Liver (tissue), 8 donors: ENCODE measurements at regions not wholly inside any gene's neighbourhood (a gene's known extent, or its start where the extent isn't known, plus 50 kb on each side); places are given as distances from the start of the nearest gene placed in this dataset.

Source experiments
- DNase-seq: peaks from one replicate; pipeline ENCODE4 v3.0.0-alpha.2; 2017; ENCODE audit warnings: low spot score
- H3K27ac ChIP-seq, 2 donors: one replicate each; pipeline ENCODE4 v1.7.0; 2013; ENCODE audit warnings: inconsistent platforms in 2 of 2, low read length in 2 of 2, control low read depth in 1 of 2, low read depth in 1 of 2, mild to moderate bottlenecking in 1 of 2
- H3K27me3 ChIP-seq, 4 donors: one replicate each; pipeline versions ENCODE4 v1.6.1 to v1.7.0; 2013; ENCODE audit warnings: low read length in 3 of 4, inconsistent platforms in 1 of 4, mild to moderate bottlenecking in 1 of 4, moderate library complexity in 1 of 4; ENCODE audit not compliant: control insufficient read depth in 4 of 4, insufficient read depth in 4 of 4
- H3K36me3 ChIP-seq, 4 donors: one replicate each; pipeline versions ENCODE4 v1.6.1 to v1.7.0; 2013; ENCODE audit warnings: low read length in 3 of 4, mild to moderate bottlenecking in 3 of 4, low read depth in 1 of 4, moderate library complexity in 1 of 4; ENCODE audit not compliant: control insufficient read depth in 4 of 4, insufficient read depth in 3 of 4
- H3K4me1 ChIP-seq, 4 donors: one replicate each; pipeline versions ENCODE4 v1.6.1 to v1.7.0; 2013; ENCODE audit warnings: low read length in 3 of 4, mild to moderate bottlenecking in 3 of 4, moderate library complexity in 1 of 4; ENCODE audit not compliant: control insufficient read depth in 4 of 4, insufficient read depth in 4 of 4
- H3K4me3 ChIP-seq, 3 donors: one replicate each; pipeline versions ENCODE4 v1.6.1 to v1.7.0; 2013; ENCODE audit warnings: low read length in 3 of 3, control low read depth in 1 of 3, low read depth in 1 of 3, mild to moderate bottlenecking in 1 of 3
- H3K9ac ChIP-seq, 2 donors: one replicate each; pipeline ENCODE4 v1.7.0; 2013; ENCODE audit warnings: low read length in 2 of 2, mild to moderate bottlenecking in 2 of 2, moderate library complexity in 2 of 2, control low read depth in 1 of 2, low read depth in 1 of 2
- H3K9me3 ChIP-seq, 4 donors: one replicate each; pipeline versions ENCODE4 v1.6.1 to v1.7.0; 2013; ENCODE audit warnings: low read length in 3 of 4; ENCODE audit not compliant: control insufficient read depth in 4 of 4
- ATF3 ChIP-seq: IDR thresholded peaks from 2 replicates; pipeline ENCODE4 v1.6.1; 2016; ENCODE audit warnings: antibody characterized with exemption
- CTCF ChIP-seq: fragments of 150-350 bp; IDR thresholded peaks from 2 replicates; pipeline ENCODE4 v1.5.1; 2017; ENCODE audit warnings: improper control_type of control experiment, low read depth, low read length; ENCODE audit not compliant: missing input control
- EGR1 ChIP-seq, 2 donors: IDR thresholded peaks; 2 replicates each; pipeline ENCODE4 v1.6.1; 2016 to 2018; ENCODE audit warnings: antibody characterized with exemption in 2 of 2, low read depth in 2 of 2
- FOXA2 ChIP-seq: IDR thresholded peaks from 2 replicates; pipeline ENCODE4 v1.6.1; 2016; ENCODE audit warnings: antibody characterized with exemption
- HNF4A ChIP-seq, 2 donors: conservative IDR thresholded peaks; 2 replicates each; pipeline ENCODE4 v1.6.1; 2016; ENCODE audit warnings: antibody characterized with exemption in 2 of 2, mild to moderate bottlenecking in 2 of 2
- JUND ChIP-seq, 2 donors: IDR thresholded peaks; 2 replicates each; pipeline ENCODE4 v1.6.1; 2016; ENCODE audit warnings: antibody characterized with exemption in 2 of 2
- MAX ChIP-seq: IDR thresholded peaks from 2 replicates; pipeline ENCODE4 v1.6.1; 2016; ENCODE audit warnings: antibody characterized with exemption
- NR2F2 ChIP-seq: IDR thresholded peaks from 2 replicates; pipeline ENCODE4 v1.6.1; 2016; ENCODE audit warnings: antibody characterized with exemption
- RAD21 ChIP-seq, 2 donors: IDR thresholded peaks; 2 replicates each; pipeline ENCODE4 v1.6.1; 2016; ENCODE audit warnings: antibody characterized with exemption in 2 of 2, mild to moderate bottlenecking in 2 of 2
- REST ChIP-seq: IDR thresholded peaks from 2 replicates; pipeline ENCODE4 v1.6.1; 2016; ENCODE audit warnings: antibody characterized with exemption, mild to moderate bottlenecking
- RXRA ChIP-seq, 2 donors: IDR thresholded peaks; 2 replicates each; pipeline ENCODE4 v1.6.1; 2017 to 2018; ENCODE audit warnings: antibody characterized with exemption in 2 of 2, mild to moderate bottlenecking in 1 of 2
- YY1 ChIP-seq: IDR thresholded peaks from 2 replicates; pipeline ENCODE4 v1.6.1; 2016; ENCODE audit warnings: antibody characterized with exemption, mild to moderate bottlenecking
- ZBTB33 ChIP-seq: IDR thresholded peaks from 2 replicates; pipeline ENCODE4 v1.6.1; 2016; ENCODE audit warnings: antibody characterized with exemption
- WGBS: extraction: QIAGEN DNeasy Blood & Tissue Kit; methylation state at CpG from one replicate; pipeline ENCODE4 v1.1.7; 2013; 5-methylcytosine and 5-hydroxymethylcytosine counted together
- donor health status: healthy.
- donor health status: healthy.
- donor health status: healthy.
- donor health status: healthy.
- donor health status: healthy.

- Histone ChIP-seq H3K9ac (no peak overlapping the region), H3K27me3 (no peaks in the 10 kb centered on the region), H3K36me3 (no peaks in the 10 kb centered on the region), H3K27ac (no peak overlapping the region), H3K9me3 (no peaks in the 10 kb centered on the region), H3K4me3 (no peak overlapping the region), H3K4me1 (peaks cover 0 to 4% (median 0%) of the 10 kb centered on the region in 4 donors)
- TF ChIP-seq REST (no peak), JUND (IDR thresholded peaks at IDR 0.05) (no peak), ATF3 (no peak), NR2F2 (no peak), YY1 (no peak), HNF4A (conservative IDR thresholded peaks at IDR 0.05) (no peak), ZBTB33 (no peak), RAD21 (IDR thresholded peaks at IDR 0.05) (no peak), FOXA2 (no peak), MAX (no peak)
- no peak for DNase-seq
- WGBS, result 87% methylated on average over 4 of the region's 4 CpGs
Observed at GRCh38 chr1:101293461-101294051, 56.7 kb downstream of the S1PR1 start.

GRCh38 chr1:101295209-101295608, 58.4 kb downstream of the S1PR1 start:
- Histone ChIP-seq H3K27me3 (no peaks in the 10 kb centered on the region), H3K9ac (no peak overlapping the region), H3K36me3 (no peaks in the 10 kb centered on the region), H3K4me3 (no peak overlapping the region), H3K27ac (no peak overlapping the region), H3K4me1 (no peaks in the 10 kb centered on the region), H3K9me3 (no peaks in the 10 kb centered on the region)
- no peak for TF ChIP-seq JUND (IDR thresholded peaks at IDR 0.05)
- no peak for TF ChIP-seq NR2F2
- TF ChIP-seq ATF3, result no peak
- TF ChIP-seq RXRA (IDR thresholded peaks at IDR 0.05), result no peak
- TF ChIP-seq EGR1 (IDR thresholded peaks at IDR 0.05; ENCODE audit: low read depth in 2 of 2), result no peak
- no peak for TF ChIP-seq RAD21 (IDR thresholded peaks at IDR 0.05)
- no peak for TF ChIP-seq FOXA2
- TF ChIP-seq CTCF, result no peak
- DNase-seq, result no peak
- 71% methylated on average over 4 of the region's 4 CpGs for WGBS
